ENCODE measurements at regions not wholly inside any gene's neighbourhood (a gene's known extent, or its start where the extent isn't known, plus 50 kb on each side); places are given as distances from the start of the nearest gene placed in this dataset.

DNA sequence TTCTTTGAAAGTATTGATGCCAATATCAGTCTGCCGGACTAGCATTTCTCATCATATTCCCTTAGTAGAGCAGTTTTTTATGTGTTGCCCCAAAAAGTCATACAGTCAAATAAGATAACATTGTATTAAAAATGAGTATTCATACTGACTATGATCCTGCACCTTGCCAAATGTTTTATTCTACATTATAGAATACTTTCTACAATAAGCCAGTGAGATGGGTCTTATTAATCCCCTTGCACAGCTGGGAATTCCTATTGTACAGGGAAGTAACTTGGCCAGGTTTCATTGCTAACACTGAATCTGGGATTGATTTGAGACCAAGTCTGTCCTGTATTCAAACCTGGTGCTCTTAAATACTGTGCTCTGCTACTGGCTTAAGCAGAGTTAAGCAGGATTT lies 114.0 kb downstream of the KCTD12 start:
- TF ChIP-seq CTCF (IDR thresholded peaks at IDR 0.05; ENCODE audit: low read depth, low read length, missing input control) (no peak), SP1 (IDR thresholded peaks at IDR 0.05) (no peak), FOXA1 (IDR thresholded peaks at IDR 0.05) (no peak), JUND (IDR thresholded peaks at IDR 0.05) (no peak), ATF3 (IDR thresholded peaks at IDR 0.05) (no peak), ZBTB33 (IDR thresholded peaks at IDR 0.05) (no peak), TAF1 (conservative IDR thresholded peaks at IDR 0.05) (no peak), YY1 (IDR thresholded peaks at IDR 0.05) (no peak), HNF4A (conservative IDR thresholded peaks at IDR 0.05) (no peak)
- TF ChIP-seq, protein P1, sequence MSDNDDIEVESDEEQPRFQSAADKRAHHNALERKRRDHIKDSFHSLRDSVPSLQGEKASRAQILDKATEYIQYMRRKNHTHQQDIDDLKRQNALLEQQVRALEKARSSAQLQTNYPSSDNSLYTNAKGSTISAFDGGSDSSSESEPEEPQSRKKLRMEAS (IDR thresholded peaks at IDR 0.05) = no peak

Data from liver (tissue), 3 donors.